Fibroblast of skin of scalp (primary cell): ENCODE measurements at regions not wholly inside any gene's neighbourhood (a gene's known extent, or its start where the extent isn't known, plus 50 kb on each side); places are given as distances from the start of the nearest gene placed in this dataset.
A peak's percentile ranks its signal among the peaks of the same experiment; 100 is the strongest.

Experiments
- DNase-seq: peaks from one replicate; pipeline ENCODE4 v3.0.0-alpha.2; 2013

DNA sequence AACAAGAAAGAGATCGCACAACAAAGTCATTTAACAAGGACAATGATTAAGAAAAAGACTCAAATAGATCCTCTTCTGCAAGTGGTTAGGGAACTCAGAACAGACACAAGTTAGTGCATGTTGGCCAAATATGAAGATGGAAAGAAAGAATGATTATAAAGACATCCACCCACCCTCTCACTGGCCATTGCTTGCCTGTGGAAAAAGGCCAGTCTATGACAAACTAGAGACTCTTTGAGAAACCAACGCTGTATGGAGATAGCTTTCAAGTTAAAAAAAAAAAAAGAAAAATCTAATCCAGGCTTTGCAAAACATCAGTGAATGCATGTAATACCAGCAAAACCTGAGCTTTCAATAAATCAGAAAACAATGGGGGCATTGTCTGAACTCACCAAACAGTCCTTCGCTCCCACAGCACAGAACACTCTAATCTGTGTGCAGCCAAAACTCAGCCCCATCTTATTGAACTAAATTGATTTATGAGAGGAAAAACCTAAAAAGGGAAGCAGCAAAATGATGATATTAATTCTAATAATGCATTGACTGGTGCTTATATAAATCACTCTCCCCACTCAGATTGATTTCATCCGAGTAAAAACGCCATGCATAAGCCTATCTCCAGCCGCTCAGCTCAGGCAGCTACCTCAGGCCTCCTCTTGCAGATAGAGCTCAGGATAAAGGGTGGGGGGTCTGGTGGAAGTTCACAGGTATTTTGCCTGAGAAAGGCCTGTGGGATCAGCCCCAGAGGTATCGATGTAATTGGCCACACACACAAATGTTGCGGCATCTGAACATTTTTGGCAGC lies 547.1 kb downstream of the CCDC171 start:
- DNase-seq: no peak

DNA sequence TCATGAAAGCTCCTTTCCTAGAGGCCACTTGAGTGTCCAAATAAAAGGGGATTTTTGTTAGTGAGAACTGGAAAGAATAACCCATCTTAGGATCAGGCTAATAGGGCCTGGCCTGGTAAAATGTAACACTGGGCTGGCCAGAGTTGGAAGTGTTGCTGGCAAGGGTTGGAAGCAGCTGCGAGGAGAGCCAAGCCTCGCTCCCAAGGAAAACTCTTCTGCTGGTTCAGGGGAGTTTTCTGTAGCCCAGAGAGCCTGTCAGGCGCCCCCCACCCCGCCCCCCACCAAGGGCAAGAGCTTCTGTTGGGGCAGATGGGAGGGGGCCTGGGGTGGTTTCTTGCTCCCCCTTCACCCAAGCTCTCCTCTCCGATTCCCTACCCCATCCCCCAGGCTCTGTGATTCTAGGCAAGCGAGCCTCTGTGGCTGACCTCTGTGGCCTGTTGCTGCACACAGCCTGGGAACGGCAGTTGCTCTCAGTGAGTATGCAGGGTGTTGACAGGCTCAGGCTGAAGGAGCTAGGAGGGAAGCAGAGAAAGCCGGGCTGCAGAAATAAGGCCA lies 547.8 kb downstream of the CCDC171 start:
- DNase-seq: peak; percentile 55

GRCh38 chr9:16102154-16102553 lies 549.3 kb downstream of the CCDC171 start:
- DNase-seq: no peak

GRCh38 chr9:16103620-16104397 lies 551.0 kb downstream of the CCDC171 start:
- DNase-seq: peak; percentile 31

DNA sequence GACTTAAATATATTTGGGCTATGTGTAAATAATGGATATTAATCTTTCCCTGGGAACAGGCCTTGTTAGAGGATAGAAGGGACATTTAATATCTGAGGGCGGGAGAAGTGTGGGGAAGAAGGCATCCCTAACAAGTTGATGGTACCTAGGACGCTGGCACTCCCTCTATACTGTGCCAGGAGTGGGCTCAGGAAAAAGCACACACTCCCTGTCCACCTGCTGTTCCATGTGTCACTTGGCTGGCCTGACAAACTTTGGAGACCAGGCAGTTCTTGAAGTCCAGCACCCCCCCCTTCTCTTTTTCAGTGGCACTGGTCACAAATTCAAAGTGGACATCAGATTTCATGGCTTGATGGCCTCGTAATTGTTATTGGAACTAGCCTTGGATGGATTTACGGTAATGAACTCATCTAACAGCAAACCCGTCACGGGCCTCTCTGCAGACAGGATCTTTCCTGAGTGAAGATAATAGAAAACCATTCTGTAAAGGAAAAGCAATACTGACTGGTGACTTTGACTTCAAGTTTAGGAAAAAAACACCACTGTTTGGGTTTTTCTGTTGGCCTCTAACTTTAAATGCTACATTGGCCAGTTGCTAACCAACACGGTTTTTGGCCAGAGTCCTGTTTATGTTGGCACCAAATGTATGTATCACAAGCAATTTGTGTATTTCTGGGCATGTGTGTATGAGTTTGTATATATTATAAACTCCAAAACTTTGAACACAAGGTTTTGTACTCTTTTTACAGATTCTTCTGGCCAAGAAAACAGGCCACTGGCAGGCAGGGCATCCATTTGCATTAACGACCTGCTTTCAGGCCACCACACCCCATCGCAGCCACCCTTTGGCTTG lies 552.6 kb downstream of the CCDC171 start:
- DNase-seq: peak; percentile 25

DNA sequence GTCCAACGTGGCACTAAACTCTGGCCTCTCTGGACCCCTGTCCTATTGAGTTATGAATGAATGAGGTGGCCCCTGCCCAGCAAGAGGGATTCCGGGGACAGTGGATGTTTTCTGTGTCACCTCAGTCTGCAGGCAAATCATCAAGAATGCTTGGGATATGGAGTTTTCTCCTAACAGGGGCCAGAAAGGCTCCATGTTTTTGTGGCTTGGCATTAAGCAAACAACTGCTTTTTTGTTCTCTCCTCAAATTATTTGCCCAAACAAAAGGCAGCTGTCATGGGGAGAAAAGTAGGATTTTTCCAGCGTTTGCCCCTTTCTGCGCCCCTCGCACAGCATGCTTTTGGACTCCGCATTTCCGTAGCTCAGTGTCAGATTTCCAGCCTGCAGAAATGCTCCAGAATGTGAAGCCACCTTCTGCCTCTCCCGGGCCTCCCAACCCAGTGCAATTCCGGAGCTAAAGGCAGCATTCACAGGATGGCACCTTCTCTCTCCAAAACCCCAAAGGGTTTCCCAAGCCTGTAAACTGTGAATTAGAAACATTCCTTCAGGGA lies 553.3 kb downstream of the CCDC171 start:
- no peak for DNase-seq

- no peak for DNase-seq
Measured at GRCh38 chr9:16112116-16112515, 559.3 kb downstream of the CCDC171 start.

DNA sequence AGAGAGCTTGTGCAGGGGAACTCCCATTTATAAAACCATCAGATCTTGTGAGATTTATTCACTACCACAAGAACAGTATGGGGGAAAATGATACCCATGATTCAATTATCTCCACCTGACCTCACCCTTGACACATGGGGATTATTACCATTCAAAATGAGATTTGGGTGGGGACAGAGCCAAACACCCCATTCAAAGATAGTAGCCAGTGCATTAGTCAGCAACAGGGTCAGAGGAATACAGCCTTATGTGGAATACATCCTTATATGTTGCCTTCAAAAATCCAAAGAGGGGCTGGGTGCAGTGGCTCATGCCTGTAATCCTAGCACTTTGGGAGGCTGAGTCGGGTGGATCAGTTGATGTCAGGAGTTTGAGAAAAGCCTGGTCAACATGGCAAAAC lies 563.2 kb downstream of the CCDC171 start:
- DNase-seq: no peak

GRCh38 chr9:16118043-16118442 lies 565.2 kb downstream of the CCDC171 start:
- no peak for DNase-seq

- no peak for DNase-seq
Measured at GRCh38 chr9:16119261-16120230, 566.7 kb downstream of the CCDC171 start.

- peak; percentile 97 for DNase-seq
Measured at GRCh38 chr9:16120231-16120641, 567.4 kb downstream of the CCDC171 start.

DNA sequence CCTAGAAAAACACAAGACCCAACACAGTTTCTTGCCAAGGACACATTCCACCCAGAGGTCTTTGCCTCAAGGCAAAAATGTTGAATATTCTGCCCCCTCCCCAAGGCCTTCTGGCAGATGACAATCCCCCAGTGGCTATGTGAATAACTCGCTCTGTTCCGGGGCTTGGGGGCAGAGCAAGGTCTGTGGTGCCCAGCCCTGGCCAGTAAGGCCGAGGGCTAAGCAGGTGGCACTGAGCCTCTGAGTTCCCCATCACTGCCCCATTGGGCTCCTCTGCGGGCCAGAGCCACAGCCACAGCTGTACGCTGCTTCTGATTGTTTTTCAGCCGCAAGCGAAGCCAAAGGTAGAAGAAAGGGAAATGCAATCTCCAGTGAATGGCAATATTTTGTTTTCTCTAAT lies 567.9 kb downstream of the CCDC171 start:
- DNase-seq: no peak

DNA sequence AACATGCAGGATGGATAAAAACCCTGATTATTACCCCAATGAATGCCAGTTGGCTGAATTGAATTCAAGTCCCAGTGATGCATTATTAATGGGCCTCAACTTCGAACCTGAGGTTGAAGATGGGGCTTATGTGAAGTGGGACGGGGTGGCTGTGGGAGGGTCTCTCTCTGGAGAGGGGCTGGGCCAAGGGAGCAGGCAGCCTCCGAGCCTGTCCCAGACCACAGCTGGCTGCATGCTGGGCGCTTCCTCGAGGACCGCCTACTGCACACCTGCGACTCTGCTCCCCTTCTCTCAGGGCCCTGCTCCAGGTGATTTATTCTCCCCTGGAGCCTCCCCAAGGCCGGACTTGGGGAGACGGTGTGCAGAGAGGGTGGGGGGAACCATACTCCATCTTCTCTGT lies 568.3 kb downstream of the CCDC171 start:
- no peak for DNase-seq

DNA sequence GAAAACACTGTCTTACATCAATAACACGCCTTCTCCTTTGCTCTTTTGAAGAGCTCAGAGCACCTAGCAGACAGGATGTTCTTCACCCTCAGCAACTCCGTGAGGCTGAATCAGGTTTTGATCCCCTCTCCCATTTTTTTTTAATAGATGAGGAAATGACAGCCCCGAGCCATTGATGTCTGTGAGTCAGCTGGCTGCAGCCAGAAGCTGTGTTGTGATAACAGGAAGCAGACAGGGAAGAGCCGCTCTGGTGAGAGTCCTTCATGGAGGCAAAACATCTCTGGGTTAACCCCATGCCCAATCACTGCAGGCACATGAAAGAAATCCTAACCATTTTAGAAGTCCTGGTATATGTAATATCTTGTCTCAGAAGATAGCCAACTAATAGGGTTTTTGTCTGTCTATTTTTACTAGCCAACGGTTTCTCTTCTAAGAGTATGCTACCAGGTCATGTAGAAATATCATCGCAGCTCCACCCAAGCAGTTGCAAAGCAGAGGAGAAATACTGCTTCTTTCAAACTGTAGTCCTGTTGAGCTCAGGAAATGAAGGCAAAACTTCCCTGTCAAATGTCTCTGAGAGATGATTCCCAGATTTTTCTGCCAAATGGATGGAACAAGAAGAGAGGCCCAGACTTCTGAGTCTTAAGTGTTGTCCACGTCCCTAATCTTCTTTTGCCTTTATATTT lies 568.9 kb downstream of the CCDC171 start:
- peak; percentile 63 for DNase-seq

DNA sequence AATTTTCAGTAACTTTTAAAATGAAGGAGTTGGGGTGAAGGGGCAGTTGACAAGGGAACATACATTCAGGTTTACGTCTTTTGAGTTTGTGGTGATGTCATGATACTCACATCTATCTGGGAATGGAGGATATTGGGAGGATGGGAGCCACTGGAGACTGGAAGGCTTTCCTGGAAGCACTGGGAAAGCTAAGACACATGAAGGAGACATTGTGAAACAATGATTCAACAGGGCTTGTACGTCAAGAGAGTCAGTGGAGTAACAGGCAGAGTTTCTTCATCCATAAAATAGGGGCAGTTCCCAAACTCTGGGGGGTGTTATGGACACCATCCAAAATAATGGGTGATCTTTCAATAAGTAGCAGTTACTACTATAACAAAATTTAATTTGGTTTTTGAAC lies 572.8 kb downstream of the CCDC171 start:
- no peak for DNase-seq

DNA sequence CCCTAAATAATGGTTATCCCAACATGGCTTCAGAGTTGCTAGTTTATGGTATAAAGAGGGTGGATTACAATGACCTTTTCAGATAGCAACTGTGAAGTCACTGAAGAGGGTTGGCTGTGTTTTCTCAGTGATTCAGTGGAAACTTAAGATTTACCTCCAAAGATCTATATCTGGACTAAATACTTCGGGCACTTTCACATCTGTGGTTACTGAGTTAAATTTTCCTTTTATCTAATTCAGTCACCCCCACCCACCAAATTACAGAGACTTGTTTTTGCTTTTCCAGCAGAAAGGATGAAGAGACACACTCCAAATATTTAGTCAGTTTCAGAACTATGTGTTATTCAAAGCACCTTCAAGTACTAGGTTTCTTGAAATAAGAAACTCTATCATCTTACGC lies 573.2 kb downstream of the CCDC171 start:
- DNase-seq: no peak

- no peak for DNase-seq
Measured at GRCh38 chr9:16128003-16128402, 575.2 kb downstream of the CCDC171 start.

GRCh38 chr9:16131264-16131663 lies 578.4 kb downstream of the CCDC171 start:
- DNase-seq: peak; percentile 69

DNA sequence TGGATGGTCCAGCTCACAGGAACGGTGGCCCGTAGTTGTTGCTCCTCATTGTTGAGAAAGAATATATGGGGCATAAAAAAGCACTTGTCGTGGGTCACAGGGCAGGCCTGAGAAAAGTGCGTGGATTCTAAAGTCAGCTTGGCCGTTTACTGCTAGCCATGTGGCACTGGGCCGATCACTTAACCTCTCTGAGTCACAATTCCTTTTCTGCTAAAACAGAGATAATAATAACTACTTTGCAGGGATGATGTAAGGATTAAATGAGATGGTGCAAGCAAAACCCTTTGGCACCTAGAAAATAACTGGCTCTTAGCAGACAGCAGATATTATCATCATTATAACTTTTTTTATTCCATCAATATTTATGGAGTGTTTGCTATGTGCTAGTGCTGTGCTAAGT lies 579.7 kb downstream of the CCDC171 start:
- no peak for DNase-seq

GRCh38 chr9:16133032-16133431 lies 580.2 kb downstream of the CCDC171 start:
- DNase-seq: no peak
